Spleen (tissue), 7 donors: ENCODE measurements at regions not wholly inside any gene's neighbourhood (a gene's known extent, or its start where the extent isn't known, plus 50 kb on each side); places are given as distances from the start of the nearest gene placed in this dataset.

ENCODE experiments used
- POLR2A ChIP-seq, 3 donors: fragments of 450-650 bp; IDR thresholded peaks; one replicate each; pipeline ENCODE4 v1.5.1; 2017; ENCODE audit warnings: antibody characterized with exemption in 3 of 3, mild to moderate bottlenecking in 1 of 3
- POLR2AphosphoS5 ChIP-seq, 3 donors: sonication (generic); formaldehyde crosslinking; IDR thresholded peaks; one replicate each; pipeline ENCODE4 v1.5.1; 2017; ENCODE audit warnings: antibody characterized with exemption in 3 of 3
- TF ChIP-seq, protein P1 (sequence below), 11 experiments: fragments of 200-600 bp in 7 of 11; fragments of 450-650 bp in 4 of 11; sonication (generic) in 4 of 11; IDR thresholded peaks in 8 of 11; conservative IDR thresholded peaks in 3 of 11; 1 replicate in 7 of 11; 2 replicates in 4 of 11; pipeline versions ENCODE4 v1.4.0 to v1.8.0; 2016 to 2021; ENCODE audit warnings: antibody characterized with exemption in 11 of 11, inconsistent platforms in 4 of 11, mild to moderate bottlenecking in 1 of 11
- donor health status: DM: no; HTN: no; CAD: no; lungs with moderate emphysema.
- donor health status: DM: no; HTN: no; CAD: no.
- donor health status: DM: no; HTN: no; CAD: no.

- TF ChIP-seq, protein P1, sequence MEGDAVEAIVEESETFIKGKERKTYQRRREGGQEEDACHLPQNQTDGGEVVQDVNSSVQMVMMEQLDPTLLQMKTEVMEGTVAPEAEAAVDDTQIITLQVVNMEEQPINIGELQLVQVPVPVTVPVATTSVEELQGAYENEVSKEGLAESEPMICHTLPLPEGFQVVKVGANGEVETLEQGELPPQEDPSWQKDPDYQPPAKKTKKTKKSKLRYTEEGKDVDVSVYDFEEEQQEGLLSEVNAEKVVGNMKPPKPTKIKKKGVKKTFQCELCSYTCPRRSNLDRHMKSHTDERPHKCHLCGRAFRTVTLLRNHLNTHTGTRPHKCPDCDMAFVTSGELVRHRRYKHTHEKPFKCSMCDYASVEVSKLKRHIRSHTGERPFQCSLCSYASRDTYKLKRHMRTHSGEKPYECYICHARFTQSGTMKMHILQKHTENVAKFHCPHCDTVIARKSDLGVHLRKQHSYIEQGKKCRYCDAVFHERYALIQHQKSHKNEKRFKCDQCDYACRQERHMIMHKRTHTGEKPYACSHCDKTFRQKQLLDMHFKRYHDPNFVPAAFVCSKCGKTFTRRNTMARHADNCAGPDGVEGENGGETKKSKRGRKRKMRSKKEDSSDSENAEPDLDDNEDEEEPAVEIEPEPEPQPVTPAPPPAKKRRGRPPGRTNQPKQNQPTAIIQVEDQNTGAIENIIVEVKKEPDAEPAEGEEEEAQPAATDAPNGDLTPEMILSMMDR (IDR thresholded peaks at IDR 0.05 in 8 of 11, conservative IDR thresholded peaks at IDR 0.05 in 3 of 11) = no peak
- TF ChIP-seq POLR2A (IDR thresholded peaks at IDR 0.05) (no peak), POLR2AphosphoS5 (IDR thresholded peaks at IDR 0.05) (no peak)
Measured at GRCh38 chr7:82542665-82543064, 99.1 kb upstream of the CACNA2D1 start.
